NCI-H1694 treated with DMSO at 0.1 percent for 48 hours (cell line): ENCODE measurements at regions not wholly inside any gene's neighbourhood (a gene's known extent, or its start where the extent isn't known, plus 50 kb on each side); places are given as distances from the start of the nearest gene placed in this dataset.

ENCODE experiments used
- DNase-seq: peaks from one replicate; lab custom pipeline; 2025; lab: John Stamatoyannopoulos, UW

- DNase-seq = no peak
These were observed 1218.1 kb upstream of the MAP3K7 start for GRCh38 chr6:91804981-91805380.

- DNase-seq = no peak
These were observed 1215.6 kb upstream of the MAP3K7 start for GRCh38 chr6:91802431-91802830.

GRCh38 chr6:91796603-91797002 is 1209.7 kb upstream of the MAP3K7 start:
- DNase-seq = no peak

- no peak for DNase-seq
These were observed 1201.6 kb upstream of the MAP3K7 start for GRCh38 chr6:91788501-91788900.

GRCh38 chr6:91786474-91787184 is 1199.8 kb upstream of the MAP3K7 start:
- no peak for DNase-seq

- no peak for DNase-seq
These were observed 1195.9 kb upstream of the MAP3K7 start for GRCh38 chr6:91782802-91783201.

GRCh38 chr6:91781946-91782345 is 1195.1 kb upstream of the MAP3K7 start:
- DNase-seq = peak; percentile 78

- no peak for DNase-seq
These were observed 1193.4 kb upstream of the MAP3K7 start for GRCh38 chr6:91780270-91780669.

GRCh38 chr6:91761621-91762020 is 1174.7 kb upstream of the MAP3K7 start:
- no peak for DNase-seq

GRCh38 chr6:91754691-91755090 is 1167.8 kb upstream of the MAP3K7 start:
- DNase-seq = no peak

- DNase-seq = no peak
These were observed 1164.7 kb upstream of the MAP3K7 start for GRCh38 chr6:91751526-91751925.

- DNase-seq = no peak
These were observed 1157.7 kb upstream of the MAP3K7 start for GRCh38 chr6:91744566-91744965.

- no peak for DNase-seq
These were observed 1156.9 kb upstream of the MAP3K7 start for GRCh38 chr6:91743756-91744155.

- no peak for DNase-seq
These were observed 1145.1 kb upstream of the MAP3K7 start for GRCh38 chr6:91731939-91732338.

- no peak for DNase-seq
These were observed 1143.8 kb upstream of the MAP3K7 start for GRCh38 chr6:91730710-91731109.

- DNase-seq = no peak
These were observed 1133.5 kb upstream of the MAP3K7 start for GRCh38 chr6:91720324-91720723.

- DNase-seq = no peak
These were observed 1132.5 kb upstream of the MAP3K7 start for GRCh38 chr6:91719414-91719813.

- no peak for DNase-seq
These were observed 1131.3 kb upstream of the MAP3K7 start for GRCh38 chr6:91718198-91718597.

GRCh38 chr6:91717094-91717493 is 1130.2 kb upstream of the MAP3K7 start:
- DNase-seq = no peak

GRCh38 chr6:91716361-91716760 is 1129.5 kb upstream of the MAP3K7 start:
- DNase-seq = no peak

- DNase-seq = no peak
These were observed 1128.4 kb upstream of the MAP3K7 start for GRCh38 chr6:91715171-91715805.

GRCh38 chr6:91713911-91714310 is 1127.0 kb upstream of the MAP3K7 start:
- no peak for DNase-seq

GRCh38 chr6:91711518-91711917 is 1124.6 kb upstream of the MAP3K7 start:
- no peak for DNase-seq

GRCh38 chr6:91710342-91710741 is 1123.5 kb upstream of the MAP3K7 start:
- DNase-seq = no peak
